Liver (tissue), 8 donors: ENCODE measurements at regions not wholly inside any gene's neighbourhood (a gene's known extent, or its start where the extent isn't known, plus 50 kb on each side); places are given as distances from the start of the nearest gene placed in this dataset.

ENCODE experiments used
- DNase-seq: peaks from one replicate; pipeline ENCODE4 v3.0.0-alpha.2; 2017; ENCODE audit warnings: low spot score
- H3K27ac ChIP-seq, 2 donors: one replicate each; pipeline ENCODE4 v1.7.0; 2013; ENCODE audit warnings: inconsistent platforms in 2 of 2, low read length in 2 of 2, control low read depth in 1 of 2, low read depth in 1 of 2, mild to moderate bottlenecking in 1 of 2
- H3K27me3 ChIP-seq, 4 donors: one replicate each; pipeline versions ENCODE4 v1.6.1 to v1.7.0; 2013; ENCODE audit warnings: low read length in 3 of 4, inconsistent platforms in 1 of 4, mild to moderate bottlenecking in 1 of 4, moderate library complexity in 1 of 4; ENCODE audit not compliant: control insufficient read depth in 4 of 4, insufficient read depth in 4 of 4
- H3K36me3 ChIP-seq, 4 donors: one replicate each; pipeline versions ENCODE4 v1.6.1 to v1.7.0; 2013; ENCODE audit warnings: low read length in 3 of 4, mild to moderate bottlenecking in 3 of 4, low read depth in 1 of 4, moderate library complexity in 1 of 4; ENCODE audit not compliant: control insufficient read depth in 4 of 4, insufficient read depth in 3 of 4
- H3K4me1 ChIP-seq, 4 donors: one replicate each; pipeline versions ENCODE4 v1.6.1 to v1.7.0; 2013; ENCODE audit warnings: low read length in 3 of 4, mild to moderate bottlenecking in 3 of 4, moderate library complexity in 1 of 4; ENCODE audit not compliant: control insufficient read depth in 4 of 4, insufficient read depth in 4 of 4
- H3K4me3 ChIP-seq, 3 donors: one replicate each; pipeline versions ENCODE4 v1.6.1 to v1.7.0; 2013; ENCODE audit warnings: low read length in 3 of 3, control low read depth in 1 of 3, low read depth in 1 of 3, mild to moderate bottlenecking in 1 of 3
- H3K9ac ChIP-seq, 2 donors: one replicate each; pipeline ENCODE4 v1.7.0; 2013; ENCODE audit warnings: low read length in 2 of 2, mild to moderate bottlenecking in 2 of 2, moderate library complexity in 2 of 2, control low read depth in 1 of 2, low read depth in 1 of 2
- H3K9me3 ChIP-seq, 4 donors: one replicate each; pipeline versions ENCODE4 v1.6.1 to v1.7.0; 2013; ENCODE audit warnings: low read length in 3 of 4; ENCODE audit not compliant: control insufficient read depth in 4 of 4
- EGR1 ChIP-seq, 2 donors: IDR thresholded peaks; 2 replicates each; pipeline ENCODE4 v1.6.1; 2016 to 2018; ENCODE audit warnings: antibody characterized with exemption in 2 of 2, low read depth in 2 of 2
- FOXA1 ChIP-seq: IDR thresholded peaks from 2 replicates; pipeline ENCODE4 v1.6.1; 2016; ENCODE audit warnings: antibody characterized with exemption
- GABPA ChIP-seq, 2 donors: IDR thresholded peaks in 1 of 2; conservative IDR thresholded peaks in 1 of 2; 2 replicates each; pipeline ENCODE4 v1.6.1; 2016; ENCODE audit warnings: antibody characterized with exemption in 2 of 2, mild to moderate bottlenecking in 1 of 2, moderate library complexity in 1 of 2
- HNF4A ChIP-seq, 2 donors: conservative IDR thresholded peaks; 2 replicates each; pipeline ENCODE4 v1.6.1; 2016; ENCODE audit warnings: antibody characterized with exemption in 2 of 2, mild to moderate bottlenecking in 2 of 2
- HNF4G ChIP-seq: IDR thresholded peaks from 2 replicates; pipeline ENCODE4 v1.6.1; 2016; ENCODE audit warnings: antibody characterized with exemption
- JUND ChIP-seq, 2 donors: IDR thresholded peaks; 2 replicates each; pipeline ENCODE4 v1.6.1; 2016; ENCODE audit warnings: antibody characterized with exemption in 2 of 2
- NR2F2 ChIP-seq: IDR thresholded peaks from 2 replicates; pipeline ENCODE4 v1.6.1; 2016; ENCODE audit warnings: antibody characterized with exemption
- RAD21 ChIP-seq, 2 donors: IDR thresholded peaks; 2 replicates each; pipeline ENCODE4 v1.6.1; 2016; ENCODE audit warnings: antibody characterized with exemption in 2 of 2, mild to moderate bottlenecking in 2 of 2
- RXRA ChIP-seq, 2 donors: IDR thresholded peaks; 2 replicates each; pipeline ENCODE4 v1.6.1; 2017 to 2018; ENCODE audit warnings: antibody characterized with exemption in 2 of 2, mild to moderate bottlenecking in 1 of 2
- SP1 ChIP-seq: IDR thresholded peaks from 2 replicates; pipeline ENCODE4 v1.6.1; 2018; ENCODE audit warnings: antibody characterized with exemption, mild to moderate bottlenecking
- TAF1 ChIP-seq: conservative IDR thresholded peaks from 2 replicates; pipeline ENCODE4 v1.6.1; 2016; ENCODE audit warnings: antibody characterized with exemption, mild to moderate bottlenecking
- YY1 ChIP-seq: IDR thresholded peaks from 2 replicates; pipeline ENCODE4 v1.6.1; 2016; ENCODE audit warnings: antibody characterized with exemption, mild to moderate bottlenecking
- WGBS: extraction: QIAGEN DNeasy Blood & Tissue Kit; methylation state at CpG from one replicate; pipeline ENCODE4 v1.1.7; 2013; 5-methylcytosine and 5-hydroxymethylcytosine counted together
- TF ChIP-seq, protein P1 (sequence below): IDR thresholded peaks from 2 replicates; pipeline ENCODE4 v1.6.1; 2016; ENCODE audit warnings: antibody characterized with exemption
- TF ChIP-seq, protein P2 (sequence below): IDR thresholded peaks from 2 replicates; pipeline ENCODE4 v1.6.1; 2016; ENCODE audit warnings: antibody characterized with exemption
- TF ChIP-seq, protein P3 (sequence below): fragments of 150-350 bp; IDR thresholded peaks from 2 replicates; pipeline ENCODE4 v1.5.1; 2017; ENCODE audit warnings: improper control_type of control experiment, low read depth, low read length; ENCODE audit not compliant: missing input control
- TF ChIP-seq, protein P4 (sequence below): IDR thresholded peaks from 2 replicates; pipeline ENCODE4 v1.6.1; 2016; ENCODE audit warnings: antibody characterized with exemption
- TF ChIP-seq, protein P5 (sequence below): IDR thresholded peaks from 2 replicates; pipeline ENCODE4 v1.6.1; 2016; ENCODE audit warnings: antibody characterized with exemption, mild to moderate bottlenecking
- donor health status: healthy.
- donor health status: healthy.
- donor health status: healthy.
- donor health status: healthy.
- donor health status: healthy.

DNA sequence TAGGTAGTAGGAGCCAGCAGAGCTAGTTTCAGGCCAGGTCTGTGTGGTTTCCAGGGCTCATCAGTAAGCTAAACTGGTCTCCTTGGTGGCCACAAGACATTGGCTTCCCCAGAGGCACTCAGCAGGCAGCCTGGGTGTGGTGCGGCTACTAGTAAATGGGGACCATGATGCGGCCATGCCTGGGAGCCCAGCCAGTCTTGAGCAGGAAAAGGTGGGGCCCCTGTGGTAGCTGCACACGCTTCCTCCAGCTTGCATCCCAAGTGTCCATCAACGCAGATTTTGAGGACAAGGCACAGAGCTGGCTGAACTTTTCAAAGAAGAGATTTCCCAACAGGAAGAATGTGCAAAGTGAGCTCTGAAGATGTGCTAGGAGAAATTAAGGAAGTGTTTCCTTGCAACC lies 107.4 kb upstream of the NAA20 start:
- WGBS, result 71% methylated on average over 4 of the region's 4 CpGs
- Histone ChIP-seq H3K27ac (no peak overlapping the region), H3K36me3 (no peaks in the 10 kb centered on the region), H3K9me3 (no peaks in the 10 kb centered on the region), H3K4me3 (no peak overlapping the region), H3K27me3 (no peaks in the 10 kb centered on the region), H3K4me1 (no peaks in the 10 kb centered on the region), H3K9ac (no peak overlapping the region)
- TF ChIP-seq JUND (IDR thresholded peaks at IDR 0.05) (no peak), SP1 (no peak), RAD21 (IDR thresholded peaks at IDR 0.05) (no peak), HNF4G (no peak), NR2F2 (peak; percentile 61)
- TF ChIP-seq, protein P1, sequence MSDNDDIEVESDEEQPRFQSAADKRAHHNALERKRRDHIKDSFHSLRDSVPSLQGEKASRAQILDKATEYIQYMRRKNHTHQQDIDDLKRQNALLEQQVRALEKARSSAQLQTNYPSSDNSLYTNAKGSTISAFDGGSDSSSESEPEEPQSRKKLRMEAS, result no peak
- TF ChIP-seq, protein P2, sequence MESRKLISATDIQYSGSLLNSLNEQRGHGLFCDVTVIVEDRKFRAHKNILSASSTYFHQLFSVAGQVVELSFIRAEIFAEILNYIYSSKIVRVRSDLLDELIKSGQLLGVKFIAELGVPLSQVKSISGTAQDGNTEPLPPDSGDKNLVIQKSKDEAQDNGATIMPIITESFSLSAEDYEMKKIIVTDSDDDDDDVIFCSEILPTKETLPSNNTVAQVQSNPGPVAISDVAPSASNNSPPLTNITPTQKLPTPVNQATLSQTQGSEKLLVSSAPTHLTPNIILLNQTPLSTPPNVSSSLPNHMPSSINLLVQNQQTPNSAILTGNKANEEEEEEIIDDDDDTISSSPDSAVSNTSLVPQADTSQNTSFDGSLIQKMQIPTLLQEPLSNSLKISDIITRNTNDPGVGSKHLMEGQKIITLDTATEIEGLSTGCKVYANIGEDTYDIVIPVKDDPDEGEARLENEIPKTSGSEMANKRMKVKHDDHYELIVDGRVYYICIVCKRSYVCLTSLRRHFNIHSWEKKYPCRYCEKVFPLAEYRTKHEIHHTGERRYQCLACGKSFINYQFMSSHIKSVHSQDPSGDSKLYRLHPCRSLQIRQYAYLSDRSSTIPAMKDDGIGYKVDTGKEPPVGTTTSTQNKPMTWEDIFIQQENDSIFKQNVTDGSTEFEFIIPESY, result no peak
- TF ChIP-seq, protein P3, sequence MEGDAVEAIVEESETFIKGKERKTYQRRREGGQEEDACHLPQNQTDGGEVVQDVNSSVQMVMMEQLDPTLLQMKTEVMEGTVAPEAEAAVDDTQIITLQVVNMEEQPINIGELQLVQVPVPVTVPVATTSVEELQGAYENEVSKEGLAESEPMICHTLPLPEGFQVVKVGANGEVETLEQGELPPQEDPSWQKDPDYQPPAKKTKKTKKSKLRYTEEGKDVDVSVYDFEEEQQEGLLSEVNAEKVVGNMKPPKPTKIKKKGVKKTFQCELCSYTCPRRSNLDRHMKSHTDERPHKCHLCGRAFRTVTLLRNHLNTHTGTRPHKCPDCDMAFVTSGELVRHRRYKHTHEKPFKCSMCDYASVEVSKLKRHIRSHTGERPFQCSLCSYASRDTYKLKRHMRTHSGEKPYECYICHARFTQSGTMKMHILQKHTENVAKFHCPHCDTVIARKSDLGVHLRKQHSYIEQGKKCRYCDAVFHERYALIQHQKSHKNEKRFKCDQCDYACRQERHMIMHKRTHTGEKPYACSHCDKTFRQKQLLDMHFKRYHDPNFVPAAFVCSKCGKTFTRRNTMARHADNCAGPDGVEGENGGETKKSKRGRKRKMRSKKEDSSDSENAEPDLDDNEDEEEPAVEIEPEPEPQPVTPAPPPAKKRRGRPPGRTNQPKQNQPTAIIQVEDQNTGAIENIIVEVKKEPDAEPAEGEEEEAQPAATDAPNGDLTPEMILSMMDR, result no peak
- DNase-seq, result no peak

DNA sequence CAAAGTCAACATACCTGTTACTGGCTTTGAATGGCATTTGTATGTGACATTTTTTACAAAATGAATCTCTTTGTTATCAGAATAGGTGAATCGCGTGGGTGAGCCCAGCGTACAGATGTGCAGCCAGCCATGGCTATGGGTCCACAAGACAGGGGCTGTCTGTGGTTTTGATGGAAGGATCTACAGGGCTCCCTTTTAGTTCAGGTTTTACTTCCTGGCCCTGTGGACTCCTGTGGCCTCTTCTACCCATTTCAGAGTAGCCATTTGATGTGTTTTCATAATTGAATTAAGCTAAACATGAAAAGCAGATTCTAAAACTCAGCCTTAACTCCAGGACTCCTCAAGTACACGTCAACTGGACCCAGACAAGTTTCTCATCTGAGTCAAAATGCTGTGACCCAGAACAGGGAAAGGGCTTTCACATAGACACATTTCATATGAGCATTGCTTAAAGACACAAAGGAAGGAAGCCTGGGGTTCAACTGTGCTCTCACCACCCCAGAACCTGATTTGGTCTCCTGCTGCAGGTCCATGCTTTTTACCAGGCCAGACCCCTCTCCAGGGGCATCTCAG lies 105.3 kb upstream of the NAA20 start:
- no peaks in the 10 kb centered on the region for H3K36me3 ChIP-seq
- H3K27me3 ChIP-seq, result no peaks in the 10 kb centered on the region
- H3K4me3 ChIP-seq, result no peak overlapping the region
- no peak for DNase-seq
- H3K9me3 ChIP-seq, result no peaks in the 10 kb centered on the region
- TF ChIP-seq, protein P4, sequence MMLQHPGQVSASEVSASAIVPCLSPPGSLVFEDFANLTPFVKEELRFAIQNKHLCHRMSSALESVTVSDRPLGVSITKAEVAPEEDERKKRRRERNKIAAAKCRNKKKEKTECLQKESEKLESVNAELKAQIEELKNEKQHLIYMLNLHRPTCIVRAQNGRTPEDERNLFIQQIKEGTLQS, result no peak
- TF ChIP-seq HNF4A (conservative IDR thresholded peaks at IDR 0.05), result no peak
- no peak for TF ChIP-seq NR2F2
- no peak for TF ChIP-seq EGR1 (IDR thresholded peaks at IDR 0.05; ENCODE audit: low read depth in 2 of 2)
- no peak for TF ChIP-seq YY1
- WGBS, result 94% methylated on average over 4 of the region's 4 CpGs
- H3K4me1 ChIP-seq, result no peaks in the 10 kb centered on the region
- H3K27ac ChIP-seq, result no peak overlapping the region
- no peak overlapping the region for H3K9ac ChIP-seq

DNA sequence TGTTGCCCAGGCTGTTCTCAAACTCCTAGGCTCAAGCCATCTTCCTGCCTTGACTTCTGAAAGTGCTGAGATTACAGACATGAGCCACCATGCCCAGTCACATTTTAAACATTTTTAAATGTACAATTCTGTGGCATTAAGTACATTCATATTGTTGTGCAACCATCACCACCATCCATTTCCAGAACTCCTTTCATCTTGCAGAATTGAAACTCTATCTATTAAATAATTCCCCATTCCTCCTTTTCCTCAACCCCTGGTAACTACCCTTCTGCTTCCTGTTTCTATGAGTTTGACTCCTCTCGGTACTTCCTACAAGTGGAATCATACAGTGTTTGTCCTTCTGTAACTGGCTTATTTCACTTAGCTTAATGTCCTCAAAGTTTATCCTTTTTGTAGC lies 103.8 kb upstream of the NAA20 start:
- Histone ChIP-seq H3K27ac (no peak overlapping the region), H3K9ac (no peak overlapping the region)
- TF ChIP-seq FOXA1 (no peak), TAF1 (no peak), HNF4A (conservative IDR thresholded peaks at IDR 0.05) (no peak), SP1 (no peak), RXRA (IDR thresholded peaks at IDR 0.05) (no peak), GABPA (IDR thresholded peaks at IDR 0.05 in 1 of 2, conservative IDR thresholded peaks at IDR 0.05 in 1 of 2) (no peak), NR2F2 (no peak), JUND (IDR thresholded peaks at IDR 0.05) (no peak), EGR1 (IDR thresholded peaks at IDR 0.05; ENCODE audit: low read depth in 2 of 2) (no peak), RAD21 (IDR thresholded peaks at IDR 0.05) (no peak)
- TF ChIP-seq, protein P1, result no peak
- TF ChIP-seq, protein P5, sequence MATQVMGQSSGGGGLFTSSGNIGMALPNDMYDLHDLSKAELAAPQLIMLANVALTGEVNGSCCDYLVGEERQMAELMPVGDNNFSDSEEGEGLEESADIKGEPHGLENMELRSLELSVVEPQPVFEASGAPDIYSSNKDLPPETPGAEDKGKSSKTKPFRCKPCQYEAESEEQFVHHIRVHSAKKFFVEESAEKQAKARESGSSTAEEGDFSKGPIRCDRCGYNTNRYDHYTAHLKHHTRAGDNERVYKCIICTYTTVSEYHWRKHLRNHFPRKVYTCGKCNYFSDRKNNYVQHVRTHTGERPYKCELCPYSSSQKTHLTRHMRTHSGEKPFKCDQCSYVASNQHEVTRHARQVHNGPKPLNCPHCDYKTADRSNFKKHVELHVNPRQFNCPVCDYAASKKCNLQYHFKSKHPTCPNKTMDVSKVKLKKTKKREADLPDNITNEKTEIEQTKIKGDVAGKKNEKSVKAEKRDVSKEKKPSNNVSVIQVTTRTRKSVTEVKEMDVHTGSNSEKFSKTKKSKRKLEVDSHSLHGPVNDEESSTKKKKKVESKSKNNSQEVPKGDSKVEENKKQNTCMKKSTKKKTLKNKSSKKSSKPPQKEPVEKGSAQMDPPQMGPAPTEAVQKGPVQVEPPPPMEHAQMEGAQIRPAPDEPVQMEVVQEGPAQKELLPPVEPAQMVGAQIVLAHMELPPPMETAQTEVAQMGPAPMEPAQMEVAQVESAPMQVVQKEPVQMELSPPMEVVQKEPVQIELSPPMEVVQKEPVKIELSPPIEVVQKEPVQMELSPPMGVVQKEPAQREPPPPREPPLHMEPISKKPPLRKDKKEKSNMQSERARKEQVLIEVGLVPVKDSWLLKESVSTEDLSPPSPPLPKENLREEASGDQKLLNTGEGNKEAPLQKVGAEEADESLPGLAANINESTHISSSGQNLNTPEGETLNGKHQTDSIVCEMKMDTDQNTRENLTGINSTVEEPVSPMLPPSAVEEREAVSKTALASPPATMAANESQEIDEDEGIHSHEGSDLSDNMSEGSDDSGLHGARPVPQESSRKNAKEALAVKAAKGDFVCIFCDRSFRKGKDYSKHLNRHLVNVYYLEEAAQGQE, result no peak
- TF ChIP-seq, protein P2, result no peak
- TF ChIP-seq, protein P4, result no peak

More for the DNA sequence above, 103.8 kb upstream of the NAA20 start:
- 86% methylated on average over 1 of the region's 1 CpG for WGBS
- Histone ChIP-seq H3K27me3 (no peaks in the 10 kb centered on the region), H3K4me1 (no peaks in the 10 kb centered on the region), H3K9me3 (no peaks in the 10 kb centered on the region), H3K36me3 (no peaks in the 10 kb centered on the region), H3K4me3 (no peak overlapping the region)
- DNase-seq, result no peak
